SK-N-SH (cell line): ENCODE measurements at regions not wholly inside any gene's neighbourhood (a gene's known extent, or its start where the extent isn't known, plus 50 kb on each side); places are given as distances from the start of the nearest gene placed in this dataset.

Source experiments
- CTCF ChIA-PET: fragments of 300-600, 350-600 bp; formaldehyde crosslinking; extraction: SDS; loops from one replicate; lab custom pipeline; 2021; lab: Yijun Ruan, JAX
- POLR2A ChIA-PET: fragments of 350-600 bp; sonication (Branson Sonifier 250); formaldehyde crosslinking; extraction: SDS; loops from one replicate; lab custom pipeline; 2020; ENCODE audit warnings: antibody characterized with exemption, inconsistent platforms; lab: Yijun Ruan, JAX
- DNase-seq: peaks from one replicate; pipeline ENCODE4 v3.0.0; 2012
- H2AFZ ChIP-seq: fragments of 200-600 bp; sonication (generic); 2 replicates; pipeline ENCODE4 v1.8.1; 2016; ENCODE audit warnings: antibody characterized with exemption, mild to moderate bottlenecking, low read depth
- H3F3A ChIP-seq: fragments of 200-600 bp; sonication (generic); replicated peaks from 2 replicates; pipeline ENCODE3; 2016; ENCODE audit warnings: antibody characterized with exemption, mild to moderate bottlenecking; ENCODE audit not compliant: insufficient read depth
- H3K27ac ChIP-seq, 2 experiments: fragments of 200-500 bp in 1 of 2; fragments of 200-600 bp in 1 of 2; sonication (Bioruptor generic) in 1 of 2; sonication (generic), shearing (Covaris generic) in 1 of 2; 2 replicates each; pipeline versions ENCODE4 v1.5.1 to v1.6.1; 2014 to 2016; ENCODE audit warnings: low read depth in 2 of 2, inconsistent platforms in 1 of 2, low read length in 1 of 2, mild to moderate bottlenecking in 1 of 2, mixed read lengths in 1 of 2
- H3K27me3 ChIP-seq: fragments of 200-600 bp; sonication (generic), shearing (Covaris generic); 2 replicates; pipeline ENCODE4 v1.6.1; 2016; ENCODE audit warnings: mixed run types; ENCODE audit not compliant: insufficient read depth
- H3K36me3 ChIP-seq, 2 experiments: fragments of 200-500 bp in 1 of 2; fragments of 200-600 bp in 1 of 2; sonication (Bioruptor generic) in 1 of 2; sonication (generic) in 1 of 2; replicated peaks in 1 of 2; 2 replicates each; pipeline versions ENCODE3 to v1.5.1; 2014 to 2016; ENCODE audit warnings: low read length in 1 of 2, mild to moderate bottlenecking in 1 of 2; ENCODE audit not compliant: insufficient read depth in 2 of 2, control insufficient read depth in 1 of 2
- H3K4me1 ChIP-seq, 2 experiments: fragments of 200-500 bp in 1 of 2; fragments of 200-600 bp in 1 of 2; sonication (Bioruptor generic) in 1 of 2; sonication (generic), shearing (Covaris generic) in 1 of 2; 2 replicates each; pipeline versions ENCODE4 v1.5.1 to v1.6.1; 2014 to 2016; ENCODE audit warnings: low read depth in 1 of 2, low read length in 1 of 2, mixed run types in 1 of 2; ENCODE audit not compliant: insufficient read depth in 2 of 2, control insufficient read depth in 1 of 2
- H3K4me2 ChIP-seq: fragments of 200-600 bp; sonication (generic), shearing (Covaris generic); 2 replicates; pipeline ENCODE4 v1.6.1; 2017; ENCODE audit warnings: mixed run types
- H3K4me3 ChIP-seq, 2 experiments: fragments of 200-500 bp in 1 of 2; fragments of 200-600 bp in 1 of 2; sonication (Bioruptor generic) in 1 of 2; sonication (generic), shearing (Covaris generic) in 1 of 2; 2 replicates each; pipeline versions ENCODE4 v1.5.1 to v1.8.1; 2014 to 2016; ENCODE audit warnings: low read depth in 2 of 2, inconsistent platforms in 1 of 2, low read length in 1 of 2, mild to moderate bottlenecking in 1 of 2, mixed read lengths in 1 of 2, moderate library complexity in 1 of 2
- H3K79me2 ChIP-seq: fragments of 200-600 bp; sonication (generic); 2 replicates; pipeline ENCODE4 v1.8.1; 2017; ENCODE audit warnings: mild to moderate bottlenecking; ENCODE audit not compliant: insufficient read depth
- H3K9ac ChIP-seq: fragments of 200-600 bp; sonication (generic); 2 replicates; pipeline ENCODE4 v1.6.1; 2017; ENCODE audit warnings: mixed run types
- H3K9me2 ChIP-seq: fragments of 200-600 bp; sonication (generic); 2 replicates; pipeline ENCODE4 v1.6.1; 2017; ENCODE audit warnings: mixed run types
- H3K9me3 ChIP-seq: fragments of 200-600 bp; sonication (generic); 2 replicates; pipeline ENCODE4 v1.6.1; 2017; ENCODE audit warnings: mixed run types, mild to moderate bottlenecking, moderate library complexity
- H4K20me1 ChIP-seq: fragments of 200-600 bp; sonication (generic); 2 replicates; pipeline ENCODE4 v1.6.1; 2017; ENCODE audit warnings: mild to moderate bottlenecking, mixed run types; ENCODE audit not compliant: insufficient read depth
- CHD2 ChIP-seq: fragments of 150-350 bp; IDR thresholded peaks from 2 replicates; pipeline ENCODE4 v1.6.1; 2018; ENCODE audit warnings: low read length; ENCODE audit not compliant: partially characterized antibody
- ELF1 ChIP-seq: IDR thresholded peaks from 2 replicates; pipeline ENCODE4 v1.4.0; 2012
- EZH2phosphoT487 ChIP-seq: fragments of 200-600 bp; sonication (generic); IDR thresholded peaks from 2 replicates; pipeline ENCODE4 v1.6.1; 2017; ENCODE audit warnings: low read depth, mixed run types, mild to moderate bottlenecking, antibody characterized with exemption, moderate library complexity, borderline replicate concordance
- FOSL2 ChIP-seq: IDR thresholded peaks from 2 replicates; pipeline ENCODE4 v1.4.0; 2012; ENCODE audit warnings: low read depth, mild to moderate bottlenecking, moderate library complexity, borderline replicate concordance
- FOXM1 ChIP-seq: IDR thresholded peaks from 2 replicates; pipeline ENCODE4 v1.4.0; 2012; ENCODE audit warnings: low read depth, mild to moderate bottlenecking
- GABPA ChIP-seq: IDR thresholded peaks from 2 replicates; pipeline ENCODE4 v1.4.0; 2012; ENCODE audit warnings: low read depth, mild to moderate bottlenecking
- JUND ChIP-seq: IDR thresholded peaks from 2 replicates; pipeline ENCODE4 v1.4.0; 2012
- MEF2A ChIP-seq: IDR thresholded peaks from 2 replicates; pipeline ENCODE4 v1.4.0; 2012; ENCODE audit warnings: low read depth, borderline replicate concordance
- NRF1 ChIP-seq: IDR thresholded peaks from 2 replicates; pipeline ENCODE4 v1.6.1; 2012; ENCODE audit warnings: low read depth, mild to moderate bottlenecking, low read length
- RCOR1 ChIP-seq: fragments of 150-350 bp; IDR thresholded peaks from 2 replicates; pipeline ENCODE4 v1.6.1; 2017; ENCODE audit warnings: antibody characterized with exemption, low read length
- RFX5 ChIP-seq: IDR thresholded peaks from 2 replicates; pipeline ENCODE4 v1.6.1; 2012; ENCODE audit warnings: mild to moderate bottlenecking, improper control_type of control experiment, low read length
- TAF1 ChIP-seq: IDR thresholded peaks from 2 replicates; pipeline ENCODE4 v1.6.1; 2012; ENCODE audit warnings: low read depth, mild to moderate bottlenecking, low read length, moderate library complexity, borderline replicate concordance
- TCF12 ChIP-seq: IDR thresholded peaks from 2 replicates; pipeline ENCODE4 v1.4.0; 2012
- YY1 ChIP-seq: IDR thresholded peaks from 2 replicates; pipeline ENCODE4 v1.4.0; 2012; ENCODE audit warnings: low read depth, mild to moderate bottlenecking
- WGBS: methylation state at CpG from one replicate; pipeline ENCODE4 v1.1.6; 2017; ENCODE audit warnings: low lambda C conversion rate; 5-methylcytosine and 5-hydroxymethylcytosine counted together
- TF ChIP-seq, protein P1 (sequence below): fragments of 150-350 bp; IDR thresholded peaks from 2 replicates; pipeline ENCODE4 v1.6.1; 2016; ENCODE audit warnings: mild to moderate bottlenecking, low read depth, low read length
- TF ChIP-seq, protein P2 (sequence below): IDR thresholded peaks from 2 replicates; pipeline ENCODE4 v1.4.0; 2012; ENCODE audit warnings: low read depth, borderline replicate concordance
- TF ChIP-seq, protein P3 (sequence below): IDR thresholded peaks from 2 replicates; pipeline ENCODE4 v1.6.1; 2012; ENCODE audit warnings: mild to moderate bottlenecking, low read depth, low read length, moderate library complexity
- TF ChIP-seq, protein P4 (sequence below): fragments of 150-350 bp; IDR thresholded peaks from 2 replicates; pipeline ENCODE4 v1.6.1; 2017; ENCODE audit warnings: antibody characterized with exemption, low read length, low read depth, borderline replicate concordance
- TF ChIP-seq, protein P5 (sequence below): IDR thresholded peaks from 2 replicates; pipeline ENCODE4 v1.4.0; 2012; ENCODE audit warnings: low read depth, borderline replicate concordance
- TF ChIP-seq, protein P6 (sequence below): IDR thresholded peaks from 2 replicates; pipeline ENCODE4 v1.4.0; 2012; ENCODE audit warnings: low read depth

DNA sequence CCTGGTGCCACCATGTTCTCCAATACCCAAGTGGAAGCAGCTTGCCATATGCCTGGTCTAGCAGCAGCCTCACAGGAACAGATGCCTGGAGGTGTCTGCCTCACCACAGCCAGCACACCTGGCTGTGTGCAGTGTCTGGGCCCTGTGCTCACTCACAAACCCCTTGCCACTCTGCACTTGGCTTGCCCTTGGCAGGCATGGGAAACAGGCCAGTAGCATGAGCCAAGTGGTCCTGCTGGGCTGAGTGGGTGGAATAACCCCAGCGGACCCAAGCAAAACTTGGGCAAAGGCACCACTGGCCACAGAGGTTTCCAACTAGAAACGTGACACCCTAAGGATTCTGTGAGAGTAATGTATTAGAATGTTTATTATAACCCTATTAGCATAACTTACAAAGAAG is 600.5 kb upstream of the GJE1 start:
- Histone ChIP-seq H3K9me3 (no peaks in the 10 kb centered on the region), H3K9ac (no peak overlapping the region), H3K9me2 (no peaks in the 10 kb centered on the region), H3K4me1 (no peaks in the 10 kb centered on the region), H3K79me2 (no peaks in the 10 kb centered on the region), H3K4me3 (no peak overlapping the region), H3K27me3 (no peaks in the 10 kb centered on the region), H3F3A (no peaks in the 10 kb centered on the region), H3K4me2 (no peak overlapping the region), H2AFZ (no peak overlapping the region), H4K20me1 (no peaks in the 10 kb centered on the region), H3K36me3 (no peaks in the 10 kb centered on the region), H3K27ac (no peak overlapping the region)
- TF ChIP-seq, protein P1, sequence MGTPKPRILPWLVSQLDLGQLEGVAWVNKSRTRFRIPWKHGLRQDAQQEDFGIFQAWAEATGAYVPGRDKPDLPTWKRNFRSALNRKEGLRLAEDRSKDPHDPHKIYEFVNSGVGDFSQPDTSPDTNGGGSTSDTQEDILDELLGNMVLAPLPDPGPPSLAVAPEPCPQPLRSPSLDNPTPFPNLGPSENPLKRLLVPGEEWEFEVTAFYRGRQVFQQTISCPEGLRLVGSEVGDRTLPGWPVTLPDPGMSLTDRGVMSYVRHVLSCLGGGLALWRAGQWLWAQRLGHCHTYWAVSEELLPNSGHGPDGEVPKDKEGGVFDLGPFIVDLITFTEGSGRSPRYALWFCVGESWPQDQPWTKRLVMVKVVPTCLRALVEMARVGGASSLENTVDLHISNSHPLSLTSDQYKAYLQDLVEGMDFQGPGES: no peak
- TF ChIP-seq JUND (no peak), EZH2phosphoT487 (no peak), RCOR1 (no peak), TAF1 (no peak)
- TF ChIP-seq, protein P2, sequence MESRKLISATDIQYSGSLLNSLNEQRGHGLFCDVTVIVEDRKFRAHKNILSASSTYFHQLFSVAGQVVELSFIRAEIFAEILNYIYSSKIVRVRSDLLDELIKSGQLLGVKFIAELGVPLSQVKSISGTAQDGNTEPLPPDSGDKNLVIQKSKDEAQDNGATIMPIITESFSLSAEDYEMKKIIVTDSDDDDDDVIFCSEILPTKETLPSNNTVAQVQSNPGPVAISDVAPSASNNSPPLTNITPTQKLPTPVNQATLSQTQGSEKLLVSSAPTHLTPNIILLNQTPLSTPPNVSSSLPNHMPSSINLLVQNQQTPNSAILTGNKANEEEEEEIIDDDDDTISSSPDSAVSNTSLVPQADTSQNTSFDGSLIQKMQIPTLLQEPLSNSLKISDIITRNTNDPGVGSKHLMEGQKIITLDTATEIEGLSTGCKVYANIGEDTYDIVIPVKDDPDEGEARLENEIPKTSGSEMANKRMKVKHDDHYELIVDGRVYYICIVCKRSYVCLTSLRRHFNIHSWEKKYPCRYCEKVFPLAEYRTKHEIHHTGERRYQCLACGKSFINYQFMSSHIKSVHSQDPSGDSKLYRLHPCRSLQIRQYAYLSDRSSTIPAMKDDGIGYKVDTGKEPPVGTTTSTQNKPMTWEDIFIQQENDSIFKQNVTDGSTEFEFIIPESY: no peak
- TF ChIP-seq, protein P3, sequence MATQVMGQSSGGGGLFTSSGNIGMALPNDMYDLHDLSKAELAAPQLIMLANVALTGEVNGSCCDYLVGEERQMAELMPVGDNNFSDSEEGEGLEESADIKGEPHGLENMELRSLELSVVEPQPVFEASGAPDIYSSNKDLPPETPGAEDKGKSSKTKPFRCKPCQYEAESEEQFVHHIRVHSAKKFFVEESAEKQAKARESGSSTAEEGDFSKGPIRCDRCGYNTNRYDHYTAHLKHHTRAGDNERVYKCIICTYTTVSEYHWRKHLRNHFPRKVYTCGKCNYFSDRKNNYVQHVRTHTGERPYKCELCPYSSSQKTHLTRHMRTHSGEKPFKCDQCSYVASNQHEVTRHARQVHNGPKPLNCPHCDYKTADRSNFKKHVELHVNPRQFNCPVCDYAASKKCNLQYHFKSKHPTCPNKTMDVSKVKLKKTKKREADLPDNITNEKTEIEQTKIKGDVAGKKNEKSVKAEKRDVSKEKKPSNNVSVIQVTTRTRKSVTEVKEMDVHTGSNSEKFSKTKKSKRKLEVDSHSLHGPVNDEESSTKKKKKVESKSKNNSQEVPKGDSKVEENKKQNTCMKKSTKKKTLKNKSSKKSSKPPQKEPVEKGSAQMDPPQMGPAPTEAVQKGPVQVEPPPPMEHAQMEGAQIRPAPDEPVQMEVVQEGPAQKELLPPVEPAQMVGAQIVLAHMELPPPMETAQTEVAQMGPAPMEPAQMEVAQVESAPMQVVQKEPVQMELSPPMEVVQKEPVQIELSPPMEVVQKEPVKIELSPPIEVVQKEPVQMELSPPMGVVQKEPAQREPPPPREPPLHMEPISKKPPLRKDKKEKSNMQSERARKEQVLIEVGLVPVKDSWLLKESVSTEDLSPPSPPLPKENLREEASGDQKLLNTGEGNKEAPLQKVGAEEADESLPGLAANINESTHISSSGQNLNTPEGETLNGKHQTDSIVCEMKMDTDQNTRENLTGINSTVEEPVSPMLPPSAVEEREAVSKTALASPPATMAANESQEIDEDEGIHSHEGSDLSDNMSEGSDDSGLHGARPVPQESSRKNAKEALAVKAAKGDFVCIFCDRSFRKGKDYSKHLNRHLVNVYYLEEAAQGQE: no peak
- DNase-seq: no peak
- 18% methylated on average over 2 of the region's 2 CpGs for WGBS
- CTCF ChIA-PET: no interaction called here
- POLR2A ChIA-PET: no interaction called here

DNA sequence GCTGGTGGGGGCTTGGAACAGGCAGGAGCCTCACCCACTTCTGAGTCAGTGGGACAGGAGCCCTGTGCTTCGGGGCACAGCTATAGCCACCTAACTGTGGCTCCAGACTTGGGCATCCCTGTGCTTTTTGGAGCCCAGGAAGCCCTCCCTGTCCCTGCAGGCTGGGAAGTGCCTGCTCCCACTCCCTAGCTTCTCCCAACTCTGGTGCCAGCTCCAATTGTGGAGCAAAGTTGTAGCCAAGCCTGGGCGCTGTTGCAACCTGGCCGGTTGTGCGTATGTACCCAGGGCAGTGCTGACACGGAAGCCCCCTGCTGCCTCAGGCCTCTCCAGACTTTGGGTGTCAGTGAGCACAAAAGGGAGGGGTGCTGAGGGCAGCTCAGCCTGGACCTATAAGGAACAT is 601.7 kb upstream of the GJE1 start:
- no peaks in the 10 kb centered on the region for H3K27me3 ChIP-seq
- H3K9ac ChIP-seq: no peak overlapping the region
- no CpG with 5 or more reads among the region's 5 CpGs for WGBS
- TF ChIP-seq, protein P1: no peak
- TF ChIP-seq NRF1 (no peak), ELF1 (no peak), CHD2 (no peak), TCF12 (no peak), MEF2A (no peak), FOXM1 (no peak), RFX5 (no peak), YY1 (no peak), FOSL2 (no peak), GABPA (no peak)
- TF ChIP-seq, protein P4, sequence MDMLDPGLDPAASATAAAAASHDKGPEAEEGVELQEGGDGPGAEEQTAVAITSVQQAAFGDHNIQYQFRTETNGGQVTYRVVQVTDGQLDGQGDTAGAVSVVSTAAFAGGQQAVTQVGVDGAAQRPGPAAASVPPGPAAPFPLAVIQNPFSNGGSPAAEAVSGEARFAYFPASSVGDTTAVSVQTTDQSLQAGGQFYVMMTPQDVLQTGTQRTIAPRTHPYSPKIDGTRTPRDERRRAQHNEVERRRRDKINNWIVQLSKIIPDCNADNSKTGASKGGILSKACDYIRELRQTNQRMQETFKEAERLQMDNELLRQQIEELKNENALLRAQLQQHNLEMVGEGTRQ: no peak
- TF ChIP-seq, protein P5, sequence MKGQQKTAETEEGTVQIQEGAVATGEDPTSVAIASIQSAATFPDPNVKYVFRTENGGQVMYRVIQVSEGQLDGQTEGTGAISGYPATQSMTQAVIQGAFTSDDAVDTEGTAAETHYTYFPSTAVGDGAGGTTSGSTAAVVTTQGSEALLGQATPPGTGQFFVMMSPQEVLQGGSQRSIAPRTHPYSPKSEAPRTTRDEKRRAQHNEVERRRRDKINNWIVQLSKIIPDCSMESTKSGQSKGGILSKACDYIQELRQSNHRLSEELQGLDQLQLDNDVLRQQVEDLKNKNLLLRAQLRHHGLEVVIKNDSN: no peak
- TF ChIP-seq, protein P6, sequence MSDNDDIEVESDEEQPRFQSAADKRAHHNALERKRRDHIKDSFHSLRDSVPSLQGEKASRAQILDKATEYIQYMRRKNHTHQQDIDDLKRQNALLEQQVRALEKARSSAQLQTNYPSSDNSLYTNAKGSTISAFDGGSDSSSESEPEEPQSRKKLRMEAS: no peak

More for the DNA sequence above, 601.7 kb upstream of the GJE1 start:
- Histone ChIP-seq H3F3A (no peaks in the 10 kb centered on the region), H2AFZ (no peak overlapping the region), H3K9me2 (no peaks in the 10 kb centered on the region), H4K20me1 (no peaks in the 10 kb centered on the region), H3K4me2 (no peak overlapping the region), H3K9me3 (no peaks in the 10 kb centered on the region), H3K36me3 (no peaks in the 10 kb centered on the region), H3K4me1 (no peaks in the 10 kb centered on the region), H3K4me3 (no peak overlapping the region), H3K79me2 (no peaks in the 10 kb centered on the region), H3K27ac (no peak overlapping the region)
- ChIA-PET CTCF (no interaction called here), POLR2A (no interaction called here)
- DNase-seq: no peak
